GM11168 (cell line): ENCODE measurements at regions not wholly inside any gene's neighbourhood (a gene's known extent, or its start where the extent isn't known, plus 50 kb on each side); places are given as distances from the start of the nearest gene placed in this dataset.

Experiments used
- in situ Hi-C: fragments of 300-500 bp; cut with MboI; formaldehyde crosslinking; loops from one replicate; pipeline ENCODE4 v1.12.0; 2022; ENCODE audit warnings: low sequenced_read_pairs; ENCODE audit not compliant: unreplicated experiment

DNA sequence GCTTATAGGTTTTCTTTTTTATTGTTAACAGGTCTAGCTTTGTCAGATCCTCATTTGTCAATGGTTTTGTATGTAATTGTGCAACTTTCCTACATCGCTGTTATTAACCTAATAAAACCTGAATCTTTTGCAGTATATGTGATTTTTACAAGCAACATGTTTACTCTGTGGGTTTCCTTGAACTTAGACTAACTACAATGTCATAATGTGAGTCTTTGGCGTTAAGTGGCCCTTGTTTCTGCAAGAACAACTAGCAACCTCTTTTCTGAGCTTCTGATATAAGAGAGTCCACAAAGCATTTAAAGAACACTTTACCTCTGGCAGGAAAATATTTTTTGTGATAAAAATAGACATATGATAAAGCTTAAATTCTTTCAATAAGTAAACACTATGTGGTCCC is 230.3 kb upstream of the CFAP20DC start:
- in situ Hi-C loops = no loop called here

DNA sequence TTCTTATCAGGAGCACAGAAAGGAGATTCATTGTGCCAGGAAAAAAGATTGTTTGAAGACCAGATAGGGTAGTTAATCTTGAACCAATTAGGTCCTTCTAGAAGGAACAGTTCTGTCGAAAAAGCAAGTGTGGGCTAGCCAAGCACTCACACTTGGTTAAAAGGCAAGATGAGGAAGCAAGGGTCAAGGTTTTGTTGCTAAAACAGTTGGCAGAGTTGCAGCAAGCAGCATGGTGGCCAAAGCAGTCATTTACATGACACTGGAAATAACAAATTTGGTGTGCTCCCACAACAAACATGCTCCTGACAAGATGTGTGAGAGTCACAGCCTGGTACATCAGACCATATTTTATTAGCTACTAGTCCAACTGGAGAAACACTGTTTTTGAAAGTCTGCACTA is 228.0 kb upstream of the CFAP20DC start:
- in situ Hi-C loops = no loop called here

- in situ Hi-C loops = no loop called here
These were observed 227.4 kb upstream of the CFAP20DC start for GRCh38 chr3:59277201-59277600.

GRCh38 chr3:59273976-59274375 is 224.2 kb upstream of the CFAP20DC start:
- in situ Hi-C loops = no loop called here

- in situ Hi-C loops = no loop called here
These were observed 222.1 kb upstream of the CFAP20DC start for GRCh38 chr3:59271971-59272370.

GRCh38 chr3:59270921-59271320 is 221.1 kb upstream of the CFAP20DC start:
- in situ Hi-C loops = no loop called here

DNA sequence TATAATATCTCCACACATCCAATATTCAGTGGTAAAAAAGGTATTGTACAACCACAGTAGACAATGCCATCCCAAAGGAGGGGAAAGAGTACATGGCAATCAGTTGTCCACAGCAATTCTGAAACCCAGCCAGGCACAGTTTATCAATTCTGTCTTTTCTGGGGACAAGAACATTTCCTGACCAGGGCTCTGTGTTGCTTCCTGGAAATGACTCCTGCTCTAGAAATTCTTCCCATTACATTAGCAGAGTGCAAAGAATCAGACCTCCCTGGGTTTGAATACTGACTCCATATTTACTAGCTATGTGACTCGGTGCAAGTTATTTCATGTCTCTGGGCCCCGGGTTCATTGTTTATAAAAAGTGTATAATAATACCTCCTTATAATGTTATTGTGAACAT is 220.4 kb upstream of the CFAP20DC start:
- in situ Hi-C loops = no loop called here

DNA sequence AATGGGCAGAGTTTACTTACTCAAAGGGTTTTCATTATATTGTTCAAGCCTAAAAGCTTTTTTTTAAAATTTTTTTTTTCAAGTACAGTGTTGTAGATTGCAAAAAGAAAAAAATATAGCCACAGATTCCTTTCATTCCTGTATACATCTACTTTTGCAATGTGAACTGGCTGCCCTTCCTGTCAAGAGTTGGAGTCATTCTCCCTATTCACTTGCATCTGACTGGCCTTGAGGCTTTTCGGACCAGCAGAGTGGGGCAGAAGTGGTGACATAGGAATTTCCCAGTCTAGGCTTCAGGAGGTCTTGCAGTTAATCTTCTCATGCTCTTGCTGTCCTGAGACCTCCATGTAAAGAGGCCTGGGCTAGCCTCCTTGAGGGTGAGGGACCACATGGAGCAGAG is 218.3 kb upstream of the CFAP20DC start:
- in situ Hi-C loops = no loop called here

GRCh38 chr3:59267021-59267420 is 217.2 kb upstream of the CFAP20DC start:
- in situ Hi-C loops = no loop called here

- in situ Hi-C loops = no loop called here
These were observed 216.7 kb upstream of the CFAP20DC start for GRCh38 chr3:59266551-59266950.

GRCh38 chr3:59265566-59265965 is 215.7 kb upstream of the CFAP20DC start:
- in situ Hi-C loops = no loop called here

DNA sequence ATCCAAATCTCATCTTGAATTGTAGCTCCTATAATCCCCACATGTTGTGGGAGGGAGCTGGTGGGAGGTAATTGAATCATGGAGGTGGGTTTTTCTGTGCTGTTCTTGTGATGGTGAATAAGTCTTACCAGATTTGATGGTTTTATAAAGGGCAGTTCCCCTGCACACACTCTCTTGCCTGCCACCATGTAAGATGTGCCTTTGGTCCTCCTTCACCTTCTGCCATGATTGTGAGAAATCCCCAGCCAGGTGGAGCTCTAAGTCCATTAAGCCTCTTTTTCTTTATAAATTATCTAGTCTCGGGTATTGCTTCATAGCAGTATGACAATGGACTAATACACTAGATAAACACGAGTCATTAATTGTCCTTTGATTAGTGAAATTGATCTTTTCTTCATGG is 214.5 kb upstream of the CFAP20DC start:
- in situ Hi-C loops = no loop called here

DNA sequence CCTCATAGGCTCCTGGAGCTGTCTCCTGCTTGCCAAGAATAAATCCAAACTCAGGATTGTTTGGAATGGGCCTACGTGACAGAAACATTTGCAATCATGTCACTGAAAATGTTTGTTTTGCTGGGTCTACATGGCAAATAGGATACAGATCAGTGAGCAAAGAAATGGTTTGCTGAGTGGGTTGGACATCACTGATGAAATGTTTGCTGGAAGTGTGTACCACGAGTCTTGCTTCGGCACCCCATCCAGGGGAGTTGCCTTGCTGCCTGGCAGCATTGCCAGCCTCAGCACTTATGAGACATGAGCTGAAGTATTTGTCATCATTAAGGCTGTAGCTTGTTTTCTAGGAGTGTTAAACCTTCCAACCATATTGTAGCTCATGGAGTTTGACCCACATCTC is 213.3 kb upstream of the CFAP20DC start:
- in situ Hi-C loops = no loop called here

- in situ Hi-C loops = no loop called here
These were observed 212.3 kb upstream of the CFAP20DC start for GRCh38 chr3:59262076-59262498.

DNA sequence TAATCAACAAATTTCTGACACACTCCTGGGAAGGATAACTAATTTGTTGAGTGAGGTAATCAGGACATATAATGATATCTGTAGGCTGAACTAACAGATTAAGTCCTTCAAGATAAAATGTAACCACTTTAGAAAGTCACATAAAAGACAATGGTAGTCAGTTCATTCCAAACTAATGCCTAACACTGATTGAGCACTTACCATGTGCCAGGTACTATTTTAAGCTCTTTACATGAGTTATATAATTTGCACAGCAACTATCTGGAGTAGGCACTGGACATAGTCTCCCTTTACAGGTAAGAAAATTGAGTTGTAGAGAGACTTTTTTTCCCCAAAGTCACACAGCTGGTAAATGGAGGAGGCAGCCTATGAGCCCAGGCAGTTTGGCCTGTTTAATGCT is 211.2 kb upstream of the CFAP20DC start:
- in situ Hi-C loops = no loop called here

DNA sequence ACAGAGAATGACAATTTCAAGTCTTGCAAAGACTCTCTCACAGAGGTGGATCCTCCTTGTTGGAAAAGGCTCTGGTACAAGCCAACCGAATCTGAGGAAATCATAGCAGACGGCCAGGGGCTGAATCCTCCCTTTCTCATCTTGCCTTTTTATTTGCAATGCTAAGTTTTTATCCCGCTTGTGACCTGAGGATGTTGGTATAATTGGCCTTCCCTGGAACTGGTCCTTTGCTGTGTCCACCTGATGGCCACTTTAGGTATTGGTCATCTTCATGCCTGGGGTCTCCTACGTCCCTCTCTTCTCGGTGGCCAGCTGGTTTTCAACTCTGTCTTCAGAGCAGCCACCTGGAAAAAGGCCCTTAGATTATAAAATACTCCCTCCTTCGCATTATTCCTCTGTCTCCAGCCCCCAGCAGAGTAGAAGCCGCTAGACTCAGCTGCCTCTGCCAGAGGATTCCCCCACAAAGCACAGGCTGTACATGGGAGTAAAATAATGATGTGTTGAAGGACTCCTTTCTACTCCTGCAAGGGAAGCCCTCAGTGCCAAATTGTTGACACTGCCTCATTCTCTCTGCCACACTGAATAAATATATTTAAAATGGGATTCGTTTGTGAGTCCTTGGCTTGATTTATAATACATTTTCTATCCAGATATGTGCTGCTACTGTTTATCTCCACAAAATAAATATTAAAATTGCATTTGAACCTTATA is 208.9 kb upstream of the CFAP20DC start:
- in situ Hi-C loops = no loop called here

GRCh38 chr3:59257506-59257905 is 207.7 kb upstream of the CFAP20DC start:
- in situ Hi-C loops = no loop called here

DNA sequence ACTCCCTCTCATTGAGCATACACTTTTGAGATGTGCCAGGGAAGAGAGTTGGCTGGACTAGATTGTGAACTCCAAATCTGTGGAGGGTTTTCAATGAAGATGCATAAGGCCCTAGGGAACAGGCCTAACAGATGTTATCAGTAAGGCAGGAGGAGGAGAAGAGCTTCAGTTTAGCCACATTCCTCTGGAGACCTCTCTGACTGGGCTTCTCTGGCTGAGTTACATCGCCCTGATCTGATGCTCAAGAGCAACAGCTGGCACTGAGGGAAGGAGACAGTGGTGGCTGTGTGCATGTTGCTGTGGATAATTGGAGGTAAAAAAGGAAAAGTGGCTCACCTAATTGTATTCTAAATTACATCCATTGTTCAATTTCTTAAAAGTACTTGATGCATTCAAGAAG is 206.4 kb upstream of the CFAP20DC start:
- in situ Hi-C loops = no loop called here

GRCh38 chr3:59254976-59255375 is 205.2 kb upstream of the CFAP20DC start:
- in situ Hi-C loops = no loop called here

DNA sequence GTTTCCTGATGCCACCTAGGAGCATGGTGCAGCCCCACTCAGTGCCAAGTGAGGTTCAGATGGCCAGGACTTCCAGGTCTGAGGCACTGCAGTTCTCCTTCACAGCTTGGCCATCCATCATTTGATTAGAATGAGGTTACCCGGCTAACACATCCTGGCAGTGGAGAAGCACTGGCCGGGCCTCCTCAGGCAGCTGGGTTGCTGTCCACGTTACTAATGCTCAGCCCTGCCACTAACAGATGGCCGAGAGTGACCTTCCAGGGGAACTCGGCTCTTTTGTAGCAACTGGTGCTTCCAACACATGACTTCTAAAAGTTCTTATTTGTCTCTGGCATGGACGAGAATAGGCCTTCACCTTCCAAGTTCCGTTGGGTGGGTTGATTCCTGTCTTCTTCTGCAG is 204.6 kb upstream of the CFAP20DC start:
- in situ Hi-C loops = no loop called here

GRCh38 chr3:59253523-59253922 is 203.7 kb upstream of the CFAP20DC start:
- in situ Hi-C loops = no loop called here

DNA sequence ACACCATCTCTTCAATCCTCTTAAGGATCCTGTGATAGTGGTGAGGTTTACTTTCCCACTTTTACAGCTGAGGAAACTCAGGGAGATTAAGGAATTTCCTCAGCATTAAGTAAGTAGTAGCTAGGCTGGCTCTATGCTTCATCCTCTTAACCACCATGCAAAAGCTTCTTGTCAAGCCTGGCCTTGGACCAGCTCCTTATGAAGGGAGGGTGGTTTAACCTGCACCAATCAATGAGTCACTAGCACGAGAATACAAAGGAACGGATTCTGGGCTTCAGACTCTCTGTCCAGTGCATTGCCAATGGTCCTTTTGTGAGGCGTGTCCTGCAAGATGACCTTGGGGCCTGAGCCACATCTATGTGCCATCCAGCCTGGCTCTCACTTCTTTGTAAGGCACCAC is 202.0 kb upstream of the CFAP20DC start:
- in situ Hi-C loops = no loop called here

DNA sequence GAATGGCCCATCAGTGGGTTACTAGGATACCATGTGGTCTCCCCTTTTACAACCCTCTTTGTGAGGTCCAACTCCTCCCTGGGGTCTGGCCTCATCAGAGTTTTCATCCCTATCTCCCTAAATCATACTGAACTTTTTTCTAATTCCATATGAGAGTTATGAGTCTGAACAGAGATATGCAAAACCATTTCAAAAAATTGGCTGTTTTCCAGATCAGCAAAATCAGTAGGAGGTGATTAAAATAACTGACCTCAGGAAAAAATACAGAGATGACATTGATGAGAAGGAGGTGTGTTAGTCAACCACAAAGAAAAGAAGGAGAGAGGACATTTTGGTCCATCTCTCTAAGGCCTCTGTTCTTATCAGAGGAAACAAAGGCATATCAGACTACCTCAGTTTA is 200.8 kb upstream of the CFAP20DC start:
- in situ Hi-C loops = no loop called here
